HG03095 (cell line): ENCODE measurements at regions not wholly inside any gene's neighbourhood (a gene's known extent, or its start where the extent isn't known, plus 50 kb on each side); places are given as distances from the start of the nearest gene placed in this dataset.
"Not testable (repeated sequence)": the region's sequence is repeated elsewhere in the genome, so short reads cannot be mapped to it uniquely, and the experiment has no call there.

Experiments
- ATAC-seq: cut with Tn5 transposase; IDR thresholded peaks from one replicate; pipeline ENCODE4 v1.9.1; 2021; ENCODE audit warnings: moderate library complexity; ENCODE audit not compliant: unreplicated experiment

DNA sequence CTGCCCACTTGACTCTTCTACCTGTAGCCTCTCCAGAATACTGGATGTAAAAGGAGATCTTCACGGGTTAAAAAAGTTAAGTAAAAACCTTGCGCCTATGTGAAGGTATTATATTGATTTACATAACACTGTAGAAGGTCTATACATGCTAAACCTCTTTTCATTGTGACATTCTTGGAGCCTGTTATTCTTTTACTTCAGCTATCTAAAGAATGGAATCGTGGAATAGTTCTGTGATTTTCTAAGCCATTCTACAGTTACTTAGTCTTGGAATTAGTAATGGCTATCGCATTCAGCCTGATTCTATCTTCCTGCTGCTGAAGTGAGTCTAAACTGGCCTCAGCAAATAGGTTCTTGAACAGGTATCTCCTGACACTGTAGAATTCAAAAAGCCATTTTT, 430.0 kb upstream of the DPH6 start:
- ATAC-seq = no peak

DNA sequence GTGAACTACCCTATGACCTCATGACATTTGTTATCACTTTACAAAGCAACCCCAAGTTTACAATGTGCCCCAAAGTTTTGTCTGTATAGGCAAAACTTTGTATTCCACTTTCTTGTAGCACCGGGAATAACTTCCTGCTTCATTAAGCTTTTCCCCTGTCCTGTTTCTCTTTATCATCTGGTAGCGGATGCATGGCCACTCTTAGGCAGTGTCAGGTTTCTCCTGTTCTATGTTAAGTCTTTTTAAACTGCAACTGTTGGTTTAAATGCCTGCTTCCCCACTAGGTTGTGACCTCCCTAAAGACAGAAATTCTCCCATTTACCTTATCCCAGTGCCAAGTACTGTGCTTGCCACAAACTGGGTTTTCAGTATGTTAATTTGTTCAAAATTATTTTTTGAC, 433.6 kb upstream of the DPH6 start:
- no peak for ATAC-seq

DNA sequence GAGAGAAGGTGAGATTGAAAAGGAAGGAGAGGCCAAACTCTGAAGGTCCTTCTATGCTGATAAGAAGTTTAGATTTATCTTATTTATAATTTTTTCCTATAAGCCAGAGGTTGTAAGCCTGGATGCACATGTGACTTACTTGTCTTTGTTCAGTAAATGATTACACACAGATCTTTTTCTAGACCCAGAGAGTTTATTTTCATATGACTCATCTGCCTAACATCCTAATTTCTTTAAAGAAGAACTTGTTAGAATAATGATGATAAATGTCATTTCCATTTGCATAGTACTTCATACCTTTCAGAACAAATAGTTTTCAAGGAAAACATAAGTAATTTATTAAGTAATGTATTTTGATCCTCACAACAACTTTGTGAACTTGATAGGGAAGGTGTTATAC, 434.8 kb upstream of the DPH6 start:
- ATAC-seq = no peak

DNA sequence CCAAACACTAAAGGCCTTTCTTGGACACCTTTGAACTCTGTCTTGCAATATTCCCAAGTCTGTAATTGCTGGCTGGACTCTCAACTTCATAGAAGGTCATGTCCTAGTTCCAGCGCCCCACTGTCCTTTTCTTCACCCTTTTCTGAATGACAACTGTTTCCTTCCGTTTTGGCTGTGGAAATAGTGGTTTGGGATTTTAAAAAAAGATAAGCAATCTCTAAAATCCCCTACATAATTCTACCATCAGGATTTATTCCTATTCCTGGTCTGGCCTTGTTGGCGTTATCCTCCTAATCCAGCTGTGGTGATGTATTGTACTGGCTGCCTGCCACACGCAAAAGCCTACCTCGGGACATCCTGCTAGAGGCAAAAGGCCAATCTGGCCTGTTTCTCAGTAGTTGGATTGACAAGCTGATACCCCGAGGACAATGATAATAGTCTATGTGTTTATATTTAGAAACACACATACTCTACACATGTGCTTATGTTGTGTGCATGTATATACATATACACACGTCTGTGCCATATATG, 440.3 kb upstream of the DPH6 start:
- no peak for ATAC-seq

DNA sequence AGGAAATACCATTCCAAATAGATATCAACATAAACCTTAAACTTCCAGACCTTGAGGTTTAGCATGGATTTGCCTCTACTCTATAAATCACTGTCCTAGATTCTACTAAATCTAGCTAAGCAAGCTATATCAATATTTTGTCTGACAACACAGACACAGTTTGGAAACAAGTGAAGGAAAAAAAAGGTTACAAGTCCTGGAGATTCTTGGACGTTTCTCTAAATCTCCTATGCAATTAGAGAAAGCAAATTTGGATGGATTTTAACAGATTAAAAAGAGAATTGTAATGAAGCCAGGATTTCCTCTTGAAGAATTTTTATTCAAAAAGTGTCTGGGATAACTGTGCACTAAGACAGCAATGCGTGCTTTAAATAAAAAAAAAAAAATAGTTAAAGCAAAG, 441.1 kb upstream of the DPH6 start:
- ATAC-seq = no peak

DNA sequence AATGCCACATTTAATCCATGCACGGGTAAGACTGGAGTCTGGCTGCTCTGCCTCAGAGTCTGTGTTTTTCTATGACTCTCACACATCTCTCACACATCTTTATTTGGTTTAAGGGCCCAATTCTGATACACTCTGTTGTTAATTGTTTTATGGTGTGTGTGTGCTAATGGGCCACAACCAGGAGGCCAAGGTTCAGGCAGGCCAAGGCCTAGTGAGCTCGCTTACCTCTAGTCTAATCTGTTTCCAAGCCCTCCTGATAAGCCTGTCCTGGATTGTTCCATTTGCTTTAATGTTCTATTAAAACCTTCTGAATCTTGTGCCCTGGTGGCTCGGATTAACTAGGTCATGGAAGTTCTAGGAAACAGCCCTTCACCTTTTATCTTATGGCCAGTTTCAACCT, 445.4 kb upstream of the DPH6 start:
- no peak for ATAC-seq

DNA sequence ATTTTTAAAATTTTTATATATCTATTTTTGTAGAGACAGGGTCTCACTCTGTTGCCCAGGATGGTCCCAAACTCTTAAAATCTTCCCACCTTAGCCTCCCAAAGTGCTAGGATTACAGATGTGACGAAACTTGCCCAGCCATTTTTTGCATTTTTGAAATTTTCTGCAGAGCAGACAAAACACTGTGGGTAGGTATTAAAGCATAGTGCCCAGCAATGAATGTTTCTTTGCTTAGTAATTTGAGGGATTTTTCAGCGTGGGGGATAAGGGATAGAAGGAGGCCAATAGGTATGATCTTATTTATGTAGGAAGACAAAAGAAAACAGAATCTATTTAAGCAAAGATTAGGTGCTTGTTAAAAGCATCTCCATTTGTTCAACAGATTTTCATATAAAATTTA, 446.8 kb upstream of the DPH6 start:
- no peak for ATAC-seq

DNA sequence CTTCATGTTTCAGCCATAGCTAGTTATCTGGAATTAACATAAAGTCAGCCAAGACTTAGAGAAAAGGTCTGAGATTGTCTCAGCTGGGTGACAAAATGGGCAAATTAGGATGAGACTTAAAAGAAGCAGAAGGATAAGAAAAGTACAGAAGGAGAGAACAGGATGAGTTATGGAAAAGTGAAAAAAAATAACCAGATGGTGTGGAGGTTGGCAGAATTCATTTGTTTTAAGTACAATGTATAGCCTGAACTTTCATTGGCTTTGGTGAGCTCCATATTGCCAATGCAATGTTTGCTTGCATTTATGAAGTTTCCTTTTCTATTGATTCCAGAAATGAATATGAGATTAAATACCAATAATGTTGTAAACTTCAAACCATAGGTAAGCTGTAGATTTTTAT, 447.2 kb upstream of the DPH6 start:
- no peak for ATAC-seq

DNA sequence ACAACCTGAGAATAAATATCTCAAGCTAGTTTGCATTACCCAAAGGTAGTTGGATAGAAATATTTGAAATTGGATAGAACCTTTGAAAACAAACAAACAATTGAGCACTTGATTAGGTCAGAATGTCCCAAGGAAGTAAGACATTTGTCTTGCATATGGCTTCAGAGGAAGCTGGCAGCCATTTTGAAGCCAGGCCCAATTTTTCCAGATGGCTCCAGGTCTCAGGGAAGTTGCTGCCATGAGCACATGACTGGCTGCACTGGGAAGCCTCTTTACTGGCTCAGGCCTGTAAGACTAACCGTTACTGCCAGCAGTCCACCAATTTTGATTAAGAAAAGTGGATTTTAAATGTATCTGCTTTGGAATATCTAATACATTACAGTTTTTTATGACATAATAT, 448.9 kb upstream of the DPH6 start:
- no peak for ATAC-seq

DNA sequence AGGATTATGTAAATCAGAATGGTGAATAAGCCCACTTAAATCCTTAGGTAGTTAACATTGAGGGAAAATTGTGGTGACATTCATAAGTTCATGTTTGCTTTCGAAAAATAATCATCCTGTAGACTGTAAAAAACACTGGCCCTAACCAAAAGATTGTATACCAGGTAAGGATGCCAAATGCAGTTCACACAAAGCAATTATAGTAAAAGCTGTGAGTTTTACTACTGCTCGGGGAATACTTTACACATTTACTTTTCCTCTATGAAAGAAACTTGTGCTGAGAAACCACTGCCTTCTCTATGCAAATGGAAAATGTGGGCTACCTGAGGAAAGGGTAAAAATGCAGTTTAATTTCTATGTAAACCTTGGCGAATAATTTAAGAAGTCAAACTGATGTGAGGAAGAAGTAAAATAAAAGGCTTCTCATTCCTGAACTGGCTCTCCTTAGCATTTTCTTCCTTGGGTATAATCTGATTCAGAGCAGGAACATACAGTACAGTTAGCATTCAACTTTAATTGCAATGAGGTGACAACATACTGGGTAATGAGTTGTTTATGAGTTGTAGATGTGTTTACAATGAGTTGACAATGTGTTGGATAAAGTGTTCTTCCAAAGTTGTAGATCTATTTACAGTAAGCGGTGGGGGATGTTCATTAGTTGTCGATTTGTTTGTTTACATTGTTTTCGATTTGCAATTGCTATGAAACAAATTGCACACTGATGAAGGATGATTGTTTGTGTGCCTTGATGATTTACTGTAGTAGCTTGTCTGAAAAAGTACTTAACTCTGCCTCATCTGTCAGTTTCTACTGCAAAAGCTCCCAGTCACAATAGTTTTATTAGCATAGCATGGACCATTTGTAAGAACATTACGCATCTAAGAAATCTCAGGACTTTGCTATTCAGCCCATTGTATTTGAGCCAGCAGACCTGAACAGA, 453.0 kb upstream of the DPH6 start:
- ATAC-seq = no peak

DNA sequence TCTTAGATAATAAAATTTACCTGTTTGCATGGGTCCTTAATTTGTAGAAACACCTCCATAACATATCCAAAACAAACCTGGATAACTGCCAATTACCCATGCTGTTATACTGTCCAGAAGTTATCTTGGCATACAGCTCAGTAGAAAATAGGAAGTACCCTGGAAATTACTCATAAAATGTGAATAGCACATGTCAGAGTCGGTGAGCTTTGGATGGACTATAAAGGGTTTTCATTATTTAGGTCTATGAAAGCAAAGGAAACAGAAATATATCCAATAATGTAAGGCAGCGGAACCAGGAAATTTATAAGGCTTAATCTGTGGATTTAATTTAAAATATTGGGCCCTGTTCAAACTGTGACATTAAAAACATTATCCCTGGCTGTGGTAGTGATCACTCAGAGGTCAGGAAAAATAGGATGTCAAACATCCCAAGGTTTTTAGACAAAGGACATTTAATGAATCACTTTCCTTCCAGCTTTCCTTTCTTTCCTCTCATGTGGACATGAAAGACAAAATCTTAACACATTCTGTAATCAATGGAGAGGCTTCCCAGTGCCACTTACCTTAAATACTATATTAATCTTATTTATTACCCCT, 459.0 kb upstream of the DPH6 start:
- no peak for ATAC-seq

DNA sequence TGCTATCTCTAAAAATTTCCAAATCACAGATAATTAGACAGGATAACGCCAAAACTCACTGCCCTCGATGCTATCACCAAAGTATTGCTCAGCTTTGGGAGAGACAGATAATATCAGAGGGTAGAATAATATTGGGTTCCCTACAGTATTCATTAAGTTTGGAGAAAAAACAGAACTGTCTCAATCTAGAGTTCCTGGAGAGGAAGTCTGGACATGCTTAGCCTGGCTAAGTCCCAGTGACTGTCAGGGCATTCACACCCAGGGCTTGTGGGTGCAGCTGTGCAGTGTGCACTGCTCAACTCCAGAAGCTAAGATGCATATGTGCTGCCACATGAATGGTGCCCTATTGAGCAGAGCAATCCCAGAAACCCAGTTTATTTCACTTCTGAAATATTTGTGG, 459.6 kb upstream of the DPH6 start:
- ATAC-seq = no peak

DNA sequence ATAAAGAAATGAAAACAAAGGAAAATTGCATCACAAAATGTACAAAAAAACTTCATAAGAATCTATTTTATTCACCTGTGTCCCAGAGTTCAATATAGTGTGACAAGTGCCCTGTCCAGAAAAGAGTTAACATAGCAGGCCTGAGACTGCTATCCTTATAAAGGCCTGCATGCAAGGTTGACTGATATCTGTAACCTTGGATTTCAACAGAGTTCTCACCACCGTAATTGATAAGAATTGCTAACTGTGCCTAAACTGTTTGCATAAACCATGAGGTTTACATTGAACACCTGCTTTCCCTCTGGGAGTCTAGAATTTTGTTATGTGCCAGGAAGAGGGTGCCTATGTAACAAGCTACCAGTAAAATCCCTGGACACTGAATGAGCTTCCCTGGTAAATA, 461.7 kb upstream of the DPH6 start:
- ATAC-seq = no peak

DNA sequence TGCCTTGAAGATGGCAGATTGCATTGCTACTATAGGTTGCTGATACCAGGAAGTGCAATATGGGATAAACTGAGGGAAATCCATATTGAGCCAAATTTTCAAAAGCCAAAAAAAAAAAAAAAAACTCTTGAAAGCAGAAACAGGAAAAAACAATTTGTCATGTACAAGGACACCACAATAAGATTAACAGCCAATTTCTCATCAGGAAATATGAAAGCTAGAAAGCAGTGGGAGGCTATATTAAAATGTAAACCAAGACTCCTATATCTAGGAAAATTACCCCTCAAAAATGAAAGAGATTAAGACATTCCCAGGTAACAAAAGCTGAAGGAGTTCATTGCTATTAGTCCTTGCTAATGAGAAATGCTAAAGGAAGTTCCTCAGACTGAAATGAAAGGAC, 462.8 kb upstream of the DPH6 start:
- no peak for ATAC-seq

DNA sequence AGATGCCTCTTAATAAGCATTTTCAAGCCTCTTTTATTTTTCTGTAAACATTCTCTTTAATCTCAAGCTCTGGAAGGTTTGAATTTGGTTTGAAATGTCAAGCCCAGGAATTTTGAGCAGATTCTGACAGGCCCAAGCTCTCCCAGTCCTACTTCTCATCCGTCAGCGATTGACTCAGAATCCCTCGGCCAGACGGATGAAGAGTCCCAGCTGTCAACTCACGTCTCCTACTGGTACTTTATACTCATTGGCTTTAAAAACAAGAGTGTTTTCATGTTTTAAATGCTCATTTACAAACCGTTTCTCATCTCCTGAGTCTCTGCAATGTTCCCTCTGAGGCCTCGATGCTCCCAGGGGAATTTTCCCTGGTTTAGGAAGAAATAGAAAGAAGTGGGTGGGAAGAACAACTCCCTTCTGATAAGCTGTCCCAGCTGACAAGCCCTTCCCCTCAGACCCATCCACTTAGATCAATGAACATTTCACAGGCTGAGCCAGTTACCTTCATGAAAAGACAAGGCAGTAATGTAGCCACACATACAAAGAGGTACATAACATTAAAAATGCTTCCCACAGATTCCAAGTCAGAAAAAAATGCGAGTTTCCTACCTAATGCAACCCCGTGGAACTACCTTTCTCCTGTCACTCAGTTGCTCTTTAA, 478.2 kb upstream of the DPH6 start:
- ATAC-seq = no peak

DNA sequence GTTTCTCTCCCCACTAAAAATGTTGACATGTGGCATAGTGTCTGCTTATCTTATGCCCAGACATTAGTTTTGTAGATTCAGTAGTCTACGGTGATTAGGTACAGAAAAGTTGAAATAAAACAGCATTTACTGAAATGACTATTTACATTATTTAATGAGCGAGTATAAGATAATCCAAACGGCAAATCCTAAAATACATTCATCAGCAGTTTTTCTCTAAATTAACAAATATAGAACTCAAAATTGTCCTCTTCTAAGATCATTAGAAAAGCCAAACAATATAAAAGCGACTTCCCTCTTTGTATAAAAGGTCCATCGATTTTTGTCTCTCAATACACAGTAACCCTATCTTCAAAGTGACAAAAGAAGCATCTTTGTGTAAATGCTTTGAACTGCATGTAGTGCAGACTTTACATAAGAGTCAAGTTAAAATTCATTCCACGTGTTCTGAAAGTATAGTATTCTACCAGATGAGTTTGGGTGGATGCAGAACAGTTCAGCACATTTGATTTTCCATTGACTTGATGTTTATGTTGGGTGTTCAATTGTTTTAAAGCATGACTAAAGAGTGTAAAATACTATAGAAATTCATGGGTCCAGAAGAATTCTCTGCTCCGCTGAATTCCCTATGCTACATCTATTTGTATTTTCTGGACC, 480.8 kb upstream of the DPH6 start:
- no peak for ATAC-seq

DNA sequence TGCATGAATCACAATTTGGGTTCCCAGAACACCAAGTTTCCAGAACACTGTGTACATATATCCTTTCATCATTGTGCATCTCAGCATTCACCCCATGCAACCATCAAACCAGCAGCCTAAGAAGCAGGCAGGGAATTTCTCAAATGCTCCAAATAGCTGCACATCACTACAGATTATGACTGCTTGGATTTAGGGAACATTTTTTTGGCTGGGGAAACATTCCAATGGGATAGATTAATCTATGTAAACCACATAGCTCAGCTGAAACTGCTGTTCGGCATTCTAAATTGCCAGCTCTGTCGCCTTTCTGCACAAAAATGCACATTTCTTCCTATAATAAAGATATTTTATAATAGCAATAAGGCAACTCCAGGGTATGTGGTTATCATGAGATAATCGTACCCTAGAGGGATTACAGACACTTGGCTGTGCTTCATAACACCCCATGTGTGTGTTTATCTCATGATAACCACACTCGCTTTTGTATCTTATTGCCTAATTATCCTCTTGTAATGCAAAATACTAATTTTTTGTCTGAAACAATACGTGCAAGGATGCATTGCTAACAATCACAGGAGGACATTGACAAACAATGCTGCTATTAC, 483.7 kb upstream of the DPH6 start:
- no peak for ATAC-seq

DNA sequence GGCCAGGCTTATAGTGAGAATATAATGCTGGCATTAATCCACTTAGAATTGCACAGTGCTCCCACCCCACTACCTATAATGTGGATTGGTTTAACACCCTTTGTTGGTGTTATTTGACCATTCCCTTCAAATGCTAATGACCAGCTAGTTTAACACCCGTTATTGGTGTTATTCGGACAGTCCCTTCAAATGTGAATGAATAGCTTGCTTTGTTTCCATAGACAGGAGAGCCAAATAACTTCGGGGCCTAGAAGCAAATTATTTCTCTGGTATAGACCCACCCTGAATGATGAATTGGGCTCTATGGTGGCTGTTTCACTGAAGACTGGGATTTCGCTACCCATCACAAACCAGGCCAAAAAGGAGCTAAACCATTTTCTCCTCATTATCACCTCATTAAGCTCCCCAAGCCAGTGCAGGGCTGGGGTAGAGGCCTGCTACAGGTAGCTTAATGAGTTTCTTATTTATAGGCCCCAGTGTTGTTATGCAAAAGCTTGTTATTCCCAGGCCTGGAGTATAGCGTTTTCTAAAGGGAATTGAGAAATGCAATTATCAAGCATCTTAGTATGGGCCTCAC, 494.1 kb upstream of the DPH6 start:
- ATAC-seq = no peak

DNA sequence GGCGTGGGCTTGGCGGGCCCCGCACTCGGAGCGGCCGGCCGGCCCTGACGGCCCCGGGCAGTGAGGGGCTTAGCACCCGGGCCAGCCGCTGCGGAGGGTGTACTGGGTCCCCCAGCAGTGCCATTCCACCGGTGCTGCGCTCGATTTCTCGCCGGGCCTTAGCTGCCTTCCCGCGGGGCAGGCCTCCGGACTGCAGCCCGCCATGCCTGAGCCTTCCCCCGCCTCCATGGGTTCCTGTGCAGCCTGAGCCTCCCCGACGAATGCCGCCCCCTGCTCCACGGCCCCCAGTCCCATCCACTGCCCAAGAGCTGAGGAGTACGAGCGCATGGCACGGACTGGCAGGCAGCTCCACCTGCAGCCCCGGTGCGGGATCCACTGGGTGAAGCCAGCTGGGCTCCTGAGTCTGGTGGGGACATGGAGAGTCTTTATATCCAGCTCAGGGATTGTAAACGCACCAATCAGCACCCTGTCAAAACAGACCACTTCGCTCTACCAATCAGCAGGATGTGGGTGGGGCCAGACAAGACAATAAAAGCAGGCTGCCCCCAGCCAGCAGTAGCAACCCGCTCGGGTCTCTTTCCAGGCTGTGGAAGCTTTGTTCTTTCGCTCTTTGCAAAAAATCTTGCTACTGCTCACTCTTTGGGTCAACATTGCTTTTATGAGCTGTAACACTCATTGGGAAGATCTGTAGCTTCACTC, 501.2 kb upstream of the DPH6 start:
- not testable (repeated sequence) for ATAC-seq

DNA sequence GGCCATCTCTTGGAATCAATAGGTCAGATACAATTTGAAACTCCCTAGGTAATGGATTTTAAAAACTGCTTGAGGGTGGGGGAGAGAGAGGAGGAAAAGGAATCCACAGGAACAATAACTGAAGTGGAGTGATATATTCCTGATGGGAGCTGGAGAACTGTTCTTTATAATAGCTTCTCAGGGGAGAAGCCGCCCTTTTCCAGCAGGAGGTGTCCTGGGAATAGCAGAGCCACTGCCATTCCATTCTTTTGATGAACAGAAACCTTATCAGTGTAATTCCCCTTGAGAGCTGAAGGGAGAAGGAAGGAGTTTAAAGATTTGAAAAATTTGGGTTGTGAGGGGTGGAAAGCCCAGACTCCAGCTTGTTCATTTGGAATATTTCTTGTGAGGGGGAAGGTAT, 504.9 kb upstream of the DPH6 start:
- ATAC-seq = no peak
